NCI-H1105 (cell line): ENCODE measurements at regions not wholly inside any gene's neighbourhood (a gene's known extent, or its start where the extent isn't known, plus 50 kb on each side); places are given as distances from the start of the nearest gene placed in this dataset.
"Not testable (repeated sequence)": the region's sequence is repeated elsewhere in the genome, so short reads cannot be mapped to it uniquely, and the experiment has no call there.

Experiments
- DNase-seq: peaks from one replicate; lab custom pipeline; 2025; lab: John Stamatoyannopoulos, UW

DNA sequence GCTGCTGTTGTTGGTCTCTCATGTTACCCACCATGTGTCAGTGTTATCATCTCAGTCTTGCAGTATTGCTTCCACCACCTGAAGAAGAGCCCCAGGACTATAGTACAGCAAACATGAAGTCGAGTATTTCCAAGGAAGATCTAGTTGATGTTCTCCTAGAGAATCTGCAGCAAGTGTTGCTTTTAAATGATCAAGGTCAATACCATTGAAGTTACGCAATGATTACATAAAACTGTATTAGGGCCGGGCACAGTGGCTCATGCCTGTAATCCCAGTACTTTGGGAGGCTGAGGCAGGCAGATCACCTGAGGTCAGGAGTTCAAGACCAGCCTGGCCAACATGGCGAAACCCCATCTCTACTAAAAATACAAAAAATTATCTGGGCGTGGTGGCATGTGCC is 173.9 kb downstream of the TJP1 start:
- DNase-seq = not testable (repeated sequence)

- no peak for DNase-seq
Measured at GRCh38 chr15:29645841-29646240, 176.4 kb downstream of the TJP1 start.

DNA sequence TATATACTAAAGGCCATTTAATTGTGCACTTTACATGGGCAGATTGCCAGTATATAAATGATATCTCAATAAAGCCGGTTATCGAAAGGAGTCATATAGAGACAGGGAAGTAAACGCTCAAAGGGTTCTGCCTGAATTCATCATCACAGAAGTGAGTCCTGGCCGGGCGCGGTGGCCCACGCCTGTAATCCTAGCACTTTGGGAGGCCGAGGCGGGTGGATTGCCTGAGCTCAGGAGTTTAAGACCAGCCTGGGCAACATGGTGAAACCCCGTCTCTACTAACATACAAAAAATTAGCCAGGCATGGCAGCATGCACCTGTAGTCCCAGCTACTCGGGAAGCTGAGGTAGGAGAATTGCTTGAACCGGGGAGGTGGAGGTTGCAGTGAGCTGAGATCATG is 177.9 kb downstream of the TJP1 start:
- not testable (repeated sequence) for DNase-seq

GRCh38 chr15:29638781-29639180 is 183.5 kb downstream of the TJP1 start:
- DNase-seq = no peak

- DNase-seq = no peak
Measured at GRCh38 chr15:29638011-29638410, 184.3 kb downstream of the TJP1 start.

DNA sequence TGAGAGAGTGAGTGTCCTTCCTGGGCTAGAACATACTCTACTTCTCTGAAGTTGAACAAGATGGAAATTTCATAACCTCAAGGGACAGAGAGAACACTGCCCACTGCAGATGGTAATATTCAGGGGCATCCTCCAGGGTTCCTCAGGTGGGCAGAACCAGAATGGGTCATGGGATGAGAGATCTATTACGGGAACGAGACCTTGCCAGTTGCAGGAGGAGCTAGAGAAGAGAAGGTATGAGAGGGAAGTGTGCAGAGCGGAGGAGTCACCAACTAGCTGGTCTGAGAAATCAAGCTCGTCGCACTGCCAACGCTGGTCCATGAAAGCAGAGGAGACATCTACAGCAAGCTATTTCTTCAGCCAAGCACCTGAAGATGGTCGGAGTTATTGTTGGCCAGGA is 184.7 kb downstream of the TJP1 start:
- no peak for DNase-seq

GRCh38 chr15:29636921-29637320 is 185.3 kb downstream of the TJP1 start:
- no peak for DNase-seq

GRCh38 chr15:29636140-29636539 is 186.1 kb downstream of the TJP1 start:
- no peak for DNase-seq

DNA sequence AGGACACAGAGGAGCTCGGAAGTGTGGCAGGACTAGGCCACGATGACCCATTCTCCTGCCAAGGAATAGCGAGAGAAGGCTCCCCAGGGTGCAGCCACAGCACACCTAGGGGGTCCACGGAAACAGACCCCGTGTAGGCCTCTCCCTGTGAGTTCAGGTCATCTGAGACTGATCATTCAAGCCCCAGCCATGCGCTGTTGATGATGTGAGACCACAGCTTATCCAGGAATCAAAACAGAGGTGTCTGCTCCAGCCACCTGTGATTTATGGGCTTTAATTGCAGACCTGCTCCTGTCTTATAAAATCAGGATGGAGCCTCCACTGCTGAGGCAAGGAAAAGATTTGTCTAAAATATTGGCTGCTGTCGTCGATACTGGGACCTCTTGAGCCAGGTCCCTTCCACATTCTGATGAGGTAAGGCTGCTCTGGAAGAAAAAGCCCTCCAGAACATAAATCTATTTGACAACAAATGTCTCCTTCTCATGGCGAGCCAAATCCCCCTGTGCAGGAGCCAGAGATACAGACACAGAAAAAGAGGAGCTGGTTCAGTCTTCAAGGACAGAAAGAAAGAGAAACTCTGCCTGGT is 186.7 kb downstream of the TJP1 start:
- DNase-seq = no peak

DNA sequence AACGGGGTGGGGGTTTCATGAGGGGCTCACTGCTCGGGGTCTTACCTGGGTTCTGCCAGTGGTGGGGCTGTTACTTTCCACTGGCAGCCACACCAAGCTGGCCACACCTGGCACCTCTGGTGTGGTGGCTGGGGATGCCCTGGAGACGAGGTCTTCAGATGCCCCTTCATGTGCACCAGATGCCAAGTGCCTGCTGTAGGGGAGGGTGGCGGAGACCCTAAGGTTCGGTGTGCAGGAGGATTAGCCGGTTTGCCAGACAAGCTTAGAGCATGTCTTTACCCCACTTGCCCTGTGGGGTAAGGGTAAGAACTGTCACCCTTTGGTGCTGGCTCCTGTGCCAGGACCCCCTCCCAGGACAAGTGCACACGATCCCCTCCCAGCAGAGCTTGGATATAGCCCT is 188.3 kb downstream of the TJP1 start:
- DNase-seq = no peak

- DNase-seq = no peak
Measured at GRCh38 chr15:29632671-29633406, 189.4 kb downstream of the TJP1 start.

- DNase-seq = peak; percentile 68
Measured at GRCh38 chr15:29631076-29632070, 190.9 kb downstream of the TJP1 start.

DNA sequence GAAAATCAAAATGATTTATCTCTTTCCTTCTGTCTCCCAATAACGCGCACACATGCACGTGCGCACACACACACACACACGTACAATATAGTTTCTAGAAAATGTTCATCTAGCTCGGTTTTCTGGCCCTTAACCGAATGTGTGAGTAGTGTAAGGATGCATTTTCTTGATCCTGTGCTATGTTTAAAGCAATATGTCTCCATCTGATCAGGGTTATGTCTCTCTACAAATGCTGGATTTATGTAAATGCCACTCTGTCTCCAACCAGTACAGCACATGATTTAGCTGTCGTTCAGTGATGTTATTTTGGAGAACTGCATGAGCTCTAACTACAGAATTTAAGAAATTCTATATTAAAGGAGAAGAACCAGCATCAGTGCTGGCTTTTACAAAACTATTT is 198.0 kb downstream of the TJP1 start:
- DNase-seq = no peak

GRCh38 chr15:29623116-29623639 is 199.1 kb downstream of the TJP1 start:
- DNase-seq = no peak

DNA sequence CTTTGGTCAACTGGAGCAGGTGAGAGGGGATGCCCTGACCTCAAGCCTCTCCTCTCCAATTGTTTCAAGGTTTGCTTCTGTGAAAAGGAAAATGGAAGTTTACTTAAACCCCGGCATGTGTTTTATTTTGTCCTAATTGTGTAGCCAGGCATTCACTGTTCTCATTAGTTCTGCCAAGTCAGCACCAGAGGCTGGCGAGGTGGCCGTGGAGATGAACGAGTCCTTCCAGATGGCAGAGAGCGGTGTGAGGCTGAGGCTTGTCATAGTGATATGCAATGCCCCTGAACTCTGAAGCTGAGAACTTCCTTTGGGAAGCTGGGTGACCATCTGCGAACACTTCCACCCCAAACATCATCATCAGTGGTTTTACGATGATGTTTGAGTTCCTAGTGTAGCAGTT is 199.6 kb downstream of the TJP1 start:
- DNase-seq = no peak

GRCh38 chr15:29621616-29622015 is 200.7 kb downstream of the TJP1 start:
- no peak for DNase-seq

DNA sequence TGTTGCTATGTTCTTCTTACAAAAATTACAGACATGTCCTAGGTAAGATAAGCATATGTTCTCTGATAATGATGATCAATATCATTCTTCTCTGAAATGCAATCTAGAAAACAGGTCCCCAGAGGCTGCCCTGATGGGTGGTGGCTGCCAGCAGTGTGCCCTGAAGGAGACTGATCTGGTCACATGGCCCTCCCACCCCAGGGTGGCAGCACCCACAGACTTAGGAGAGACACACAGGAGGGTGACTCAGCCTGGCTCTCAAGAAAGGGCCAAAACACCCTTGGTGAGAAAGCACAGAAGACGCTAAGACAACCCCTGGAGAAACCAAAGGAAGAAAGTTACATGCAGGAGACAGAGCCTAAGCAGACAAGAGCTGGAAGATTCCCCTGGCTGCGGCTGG is 203.7 kb downstream of the TJP1 start:
- DNase-seq = no peak

- no peak for DNase-seq
Measured at GRCh38 chr15:29616512-29616911, 205.8 kb downstream of the TJP1 start.

- no peak for DNase-seq
Measured at GRCh38 chr15:29615791-29616190, 206.5 kb downstream of the TJP1 start.

- no peak for DNase-seq
Measured at GRCh38 chr15:29613951-29614382, 208.3 kb downstream of the TJP1 start.

DNA sequence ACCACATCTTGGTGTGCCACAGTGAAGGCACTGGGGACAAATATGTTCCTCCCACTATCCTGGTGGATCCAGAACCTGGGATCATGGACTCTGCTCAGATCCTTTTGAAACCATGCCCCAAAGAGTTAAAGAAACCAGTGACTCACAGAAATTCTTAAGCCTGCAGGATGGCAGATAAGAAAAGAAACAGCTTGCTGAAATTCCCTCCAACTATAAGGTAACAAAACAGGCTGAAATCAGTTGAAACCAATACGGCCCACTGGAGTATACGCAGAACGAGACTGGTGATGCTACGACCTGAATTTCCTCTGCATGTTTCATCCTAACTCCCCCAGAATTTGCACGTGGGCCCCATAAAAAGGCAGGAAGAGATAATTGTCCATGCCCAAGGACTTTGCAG is 209.6 kb downstream of the TJP1 start:
- DNase-seq = no peak

- no peak for DNase-seq
Measured at GRCh38 chr15:29612096-29612495, 210.2 kb downstream of the TJP1 start.
